ENCODE measurements at regions not wholly inside any gene's neighbourhood (a gene's known extent, or its start where the extent isn't known, plus 50 kb on each side); places are given as distances from the start of the nearest gene placed in this dataset.

- Histone ChIP-seq H3K36me3 (no peaks in the 10 kb centered on the region), H3K4me1 (no peaks in the 10 kb centered on the region), H3K9me3 (no peaks in the 10 kb centered on the region), H3K4me3 (no peak overlapping the region), H3K27ac (no peak overlapping the region), H3K27me3 (no peaks in the 10 kb centered on the region)
- intact Hi-C loops (cut with DNase I), result no loop called here
- ATAC-seq (no peak), DNase-seq (no peak)
- TF ChIP-seq CTCF (IDR thresholded peaks at IDR 0.05) (no peak), POLR2A (IDR thresholded peaks at IDR 0.05) (no peak)
- WGBS (ENCODE audit: insufficient coverage, low coverage, low lambda C conversion rate, missing lambda C conversion rate), result 34% methylated on average over 2 of the region's 2 CpGs
Measured at GRCh38 chr6:164331026-164331425, 916.5 kb downstream of the QKI start.

GRCh38 chr6:164325168-164325567 is 910.6 kb downstream of the QKI start:
- no peaks in the 10 kb centered on the region for H3K4me1 ChIP-seq
- H3K4me3 ChIP-seq, result no peak overlapping the region
- no peaks in the 10 kb centered on the region for H3K36me3 ChIP-seq
- no peak overlapping the region for H3K27ac ChIP-seq
- ATAC-seq, result no peak
- TF ChIP-seq POLR2A (IDR thresholded peaks at IDR 0.05) (no peak), CTCF (IDR thresholded peaks at IDR 0.05) (no peak)
- intact Hi-C loops (cut with DNase I), result no loop called here
- H3K9me3 ChIP-seq, result no peaks in the 10 kb centered on the region
- no peak for DNase-seq
- 59% methylated on average over 1 of the region's 1 CpG for WGBS (ENCODE audit: insufficient coverage, low coverage, low lambda C conversion rate, missing lambda C conversion rate)
- no peaks in the 10 kb centered on the region for H3K27me3 ChIP-seq

GRCh38 chr6:164322533-164322932 is 908.0 kb downstream of the QKI start:
- intact Hi-C loops (cut with DNase I), result no loop called here
- Histone ChIP-seq H3K4me3 (no peak overlapping the region), H3K9me3 (no peaks in the 10 kb centered on the region), H3K4me1 (no peaks in the 10 kb centered on the region), H3K36me3 (no peaks in the 10 kb centered on the region), H3K27ac (no peak overlapping the region), H3K27me3 (no peaks in the 10 kb centered on the region)
- peak in 3 of 4 donors; percentile 28 to 84 (median 82) for ATAC-seq
- DNase-seq, result no peak
- 42% methylated on average over 4 of the region's 4 CpGs for WGBS (ENCODE audit: insufficient coverage, low coverage, low lambda C conversion rate, missing lambda C conversion rate)
- TF ChIP-seq POLR2A (IDR thresholded peaks at IDR 0.05) (no peak), CTCF (IDR thresholded peaks at IDR 0.05) (no peak)

GRCh38 chr6:164321297-164321696 is 906.8 kb downstream of the QKI start:
- no peak for ATAC-seq
- no peak for DNase-seq
- H3K9me3 ChIP-seq, result no peaks in the 10 kb centered on the region
- no peaks in the 10 kb centered on the region for H3K36me3 ChIP-seq
- no peaks in the 10 kb centered on the region for H3K4me1 ChIP-seq
- 41% methylated on average over 4 of the region's 4 CpGs for WGBS (ENCODE audit: insufficient coverage, low coverage, low lambda C conversion rate, missing lambda C conversion rate)
- TF ChIP-seq POLR2A (IDR thresholded peaks at IDR 0.05), result no peak
- TF ChIP-seq CTCF (IDR thresholded peaks at IDR 0.05), result no peak
- intact Hi-C loops (cut with DNase I), result no loop called here
- no peaks in the 10 kb centered on the region for H3K27me3 ChIP-seq
- H3K4me3 ChIP-seq, result no peak overlapping the region
- H3K27ac ChIP-seq, result no peak overlapping the region

- H3K27ac ChIP-seq, result no peak overlapping the region
- 33% methylated on average over 1 of the region's 2 CpGs for WGBS (ENCODE audit: insufficient coverage, low coverage, low lambda C conversion rate, missing lambda C conversion rate)
- H3K36me3 ChIP-seq, result no peaks in the 10 kb centered on the region
- intact Hi-C loops (cut with DNase I), result no loop called here
- no peak for TF ChIP-seq CTCF (IDR thresholded peaks at IDR 0.05)
- no peak for TF ChIP-seq POLR2A (IDR thresholded peaks at IDR 0.05)
- H3K4me1 ChIP-seq, result no peaks in the 10 kb centered on the region
- no peaks in the 10 kb centered on the region for H3K27me3 ChIP-seq
- H3K4me3 ChIP-seq, result no peak overlapping the region
- DNase-seq, result no peak
- no peaks in the 10 kb centered on the region for H3K9me3 ChIP-seq
- ATAC-seq, result no peak
Measured at GRCh38 chr6:164315376-164315775, 900.9 kb downstream of the QKI start.
